Liver (tissue), 6 donors: ENCODE measurements at regions not wholly inside any gene's neighbourhood (a gene's known extent, or its start where the extent isn't known, plus 50 kb on each side); places are given as distances from the start of the nearest gene placed in this dataset.
"Not testable (repeated sequence)": the region's sequence is repeated elsewhere in the genome, so short reads cannot be mapped to it uniquely, and the experiment has no call there.

ENCODE experiments used
- DNase-seq: peaks from one replicate; pipeline ENCODE4 v3.0.0-alpha.2; 2017; ENCODE audit warnings: low spot score
- H3K27ac ChIP-seq, 2 donors: one replicate each; pipeline ENCODE4 v1.7.0; 2013; ENCODE audit warnings: inconsistent platforms in 2 of 2, low read length in 2 of 2, control low read depth in 1 of 2, low read depth in 1 of 2, mild to moderate bottlenecking in 1 of 2
- H3K27me3 ChIP-seq, 4 donors: one replicate each; pipeline versions ENCODE4 v1.6.1 to v1.7.0; 2013; ENCODE audit warnings: low read length in 3 of 4, inconsistent platforms in 1 of 4, mild to moderate bottlenecking in 1 of 4, moderate library complexity in 1 of 4; ENCODE audit not compliant: control insufficient read depth in 4 of 4, insufficient read depth in 4 of 4
- H3K36me3 ChIP-seq, 4 donors: one replicate each; pipeline versions ENCODE4 v1.6.1 to v1.7.0; 2013; ENCODE audit warnings: low read length in 3 of 4, mild to moderate bottlenecking in 3 of 4, low read depth in 1 of 4, moderate library complexity in 1 of 4; ENCODE audit not compliant: control insufficient read depth in 4 of 4, insufficient read depth in 3 of 4
- H3K4me1 ChIP-seq, 4 donors: one replicate each; pipeline versions ENCODE4 v1.6.1 to v1.7.0; 2013; ENCODE audit warnings: low read length in 3 of 4, mild to moderate bottlenecking in 3 of 4, moderate library complexity in 1 of 4; ENCODE audit not compliant: control insufficient read depth in 4 of 4, insufficient read depth in 4 of 4
- H3K4me3 ChIP-seq, 3 donors: one replicate each; pipeline versions ENCODE4 v1.6.1 to v1.7.0; 2013; ENCODE audit warnings: low read length in 3 of 3, control low read depth in 1 of 3, low read depth in 1 of 3, mild to moderate bottlenecking in 1 of 3
- H3K9ac ChIP-seq, 2 donors: one replicate each; pipeline ENCODE4 v1.7.0; 2013; ENCODE audit warnings: low read length in 2 of 2, mild to moderate bottlenecking in 2 of 2, moderate library complexity in 2 of 2, control low read depth in 1 of 2, low read depth in 1 of 2
- H3K9me3 ChIP-seq, 4 donors: one replicate each; pipeline versions ENCODE4 v1.6.1 to v1.7.0; 2013; ENCODE audit warnings: low read length in 3 of 4; ENCODE audit not compliant: control insufficient read depth in 4 of 4
- WGBS: extraction: QIAGEN DNeasy Blood & Tissue Kit; methylation state at CpG from one replicate; pipeline ENCODE4 v1.1.7; 2013; 5-methylcytosine and 5-hydroxymethylcytosine counted together
- donor health status: healthy.
- donor health status: healthy.
- donor health status: healthy.

- no CpG with 5 or more reads among the region's 46 CpGs for WGBS
- H3K4me3 ChIP-seq, DNase-seq, H3K27ac ChIP-seq, H3K27me3 ChIP-seq, H3K9ac ChIP-seq, H3K9me3 ChIP-seq, H3K36me3 ChIP-seq, H3K4me1 ChIP-seq: not testable (repeated sequence)
These were observed 4382.9 kb upstream of the TPTE start for GRCh38 chr21:6138244-6139136.

- H3K36me3 ChIP-seq, DNase-seq, H3K27ac ChIP-seq, H3K4me3 ChIP-seq, H3K4me1 ChIP-seq, H3K27me3 ChIP-seq, H3K9me3 ChIP-seq, H3K9ac ChIP-seq: not testable (repeated sequence)
- no CpG with 5 or more reads among the region's 10 CpGs for WGBS
These were observed 4382.1 kb upstream of the TPTE start for GRCh38 chr21:6139331-6139730.

GRCh38 chr21:6139862-6140261 lies 4381.5 kb upstream of the TPTE start:
- H3K36me3 ChIP-seq, H3K4me3 ChIP-seq, H3K27ac ChIP-seq, H3K27me3 ChIP-seq, H3K9ac ChIP-seq, H3K4me1 ChIP-seq, H3K9me3 ChIP-seq, DNase-seq: not testable (repeated sequence)
- no CpG with 5 or more reads among the region's 3 CpGs for WGBS

GRCh38 chr21:6140467-6141137 lies 4380.8 kb upstream of the TPTE start:
- not testable (repeated sequence) for H3K27me3 ChIP-seq, H3K36me3 ChIP-seq, H3K4me3 ChIP-seq, DNase-seq, H3K9me3 ChIP-seq, H3K9ac ChIP-seq, H3K27ac ChIP-seq, H3K4me1 ChIP-seq
- WGBS = no CpG with 5 or more reads among the region's 27 CpGs

- not testable (repeated sequence) for H3K9me3 ChIP-seq, H3K9ac ChIP-seq, H3K27ac ChIP-seq, H3K27me3 ChIP-seq, H3K36me3 ChIP-seq, DNase-seq, H3K4me1 ChIP-seq, H3K4me3 ChIP-seq
- WGBS = no CpG with 5 or more reads among the region's 14 CpGs
These were observed 4380.3 kb upstream of the TPTE start for GRCh38 chr21:6141138-6141474.

GRCh38 chr21:6153154-6153553 lies 4368.2 kb upstream of the TPTE start:
- H3K36me3 ChIP-seq, H3K9me3 ChIP-seq, H3K4me1 ChIP-seq, DNase-seq, H3K9ac ChIP-seq, H3K27ac ChIP-seq, H3K4me3 ChIP-seq, H3K27me3 ChIP-seq: not testable (repeated sequence)
- no CpG with 5 or more reads among the region's 4 CpGs for WGBS

- 51% methylated on average over 7 of the region's 30 CpGs for WGBS
- not testable (repeated sequence) for H3K27me3 ChIP-seq, DNase-seq, H3K4me3 ChIP-seq, H3K9ac ChIP-seq, H3K36me3 ChIP-seq, H3K4me1 ChIP-seq, H3K27ac ChIP-seq, H3K9me3 ChIP-seq
These were observed 4366.7 kb upstream of the TPTE start for GRCh38 chr21:6154524-6155320.

GRCh38 chr21:6156712-6157389 lies 4364.5 kb upstream of the TPTE start:
- H3K9ac ChIP-seq, H3K4me3 ChIP-seq, H3K4me1 ChIP-seq, H3K9me3 ChIP-seq, DNase-seq, H3K27me3 ChIP-seq, H3K27ac ChIP-seq, H3K36me3 ChIP-seq: not testable (repeated sequence)
- 100% methylated on average over 3 of the region's 27 CpGs for WGBS
